ENCODE measurements at regions not wholly inside any gene's neighbourhood (a gene's known extent, or its start where the extent isn't known, plus 50 kb on each side); places are given as distances from the start of the nearest gene placed in this dataset.

GRCh38 chr6:69623357-69623756, 173.5 kb downstream of the LMBRD1 start:
- intact Hi-C loops (cut with DNase I; ENCODE audit: low total_unique reads) = no loop called here
- Histone ChIP-seq H3K27me3 (no peaks in the 10 kb centered on the region), H3K9me3 (no peaks in the 10 kb centered on the region), H3K4me3 (no peak overlapping the region), H3K27ac (no peak overlapping the region), H3K4me1 (no peaks in the 10 kb centered on the region), H3K36me3 (no peaks in the 10 kb centered on the region)
- TF ChIP-seq POLR2A (IDR thresholded peaks at IDR 0.05) (no peak), POLR2AphosphoS5 (IDR thresholded peaks at IDR 0.05) (no peak), EP300 (IDR thresholded peaks at IDR 0.05) (no peak), CTCF (IDR thresholded peaks at IDR 0.05) (no peak)
- no peak for DNase-seq
- 19 to 53% (median 27%) methylated on average over 1 of the region's 1 CpG for WGBS, 5 donors

- H3K27ac ChIP-seq = no peak overlapping the region
- TF ChIP-seq POLR2A (IDR thresholded peaks at IDR 0.05) (no peak), EP300 (IDR thresholded peaks at IDR 0.05) (no peak), POLR2AphosphoS5 (IDR thresholded peaks at IDR 0.05) (no peak), CTCF (IDR thresholded peaks at IDR 0.05) (no peak)
Observed at GRCh38 chr6:69622924-69623323, 173.9 kb downstream of the LMBRD1 start.

GRCh38 chr6:69622230-69622629, 174.6 kb downstream of the LMBRD1 start:
- no peak for DNase-seq
- no peaks in the 10 kb centered on the region for H3K9me3 ChIP-seq
- intact Hi-C loops (cut with DNase I; ENCODE audit: low total_unique reads) = no loop called here
- 39 to 55% (median 48%) methylated on average over 3 of the region's 3 CpGs for WGBS, 5 donors
- no peaks in the 10 kb centered on the region for H3K27me3 ChIP-seq
- no peaks in the 10 kb centered on the region for H3K4me1 ChIP-seq
- no peak overlapping the region for H3K4me3 ChIP-seq
- no peak for TF ChIP-seq CTCF (IDR thresholded peaks at IDR 0.05)
- no peak for TF ChIP-seq POLR2AphosphoS5 (IDR thresholded peaks at IDR 0.05)
- no peaks in the 10 kb centered on the region for H3K36me3 ChIP-seq
- no peak overlapping the region for H3K27ac ChIP-seq

More at GRCh38 chr6:69622924-69623323, 173.9 kb downstream of the LMBRD1 start:
- Histone ChIP-seq H3K27me3 (no peaks in the 10 kb centered on the region), H3K9me3 (no peaks in the 10 kb centered on the region), H3K36me3 (no peaks in the 10 kb centered on the region), H3K4me1 (no peaks in the 10 kb centered on the region), H3K4me3 (no peak overlapping the region)
- no peak for DNase-seq
- intact Hi-C loops (cut with DNase I; ENCODE audit: low total_unique reads) = no loop called here
- WGBS, 5 donors = 37 to 71% (median 48%) methylated on average over 2 of the region's 2 CpGs

- H3K9me3 ChIP-seq = no peaks in the 10 kb centered on the region
- DNase-seq = no peak
- H3K4me1 ChIP-seq = no peaks in the 10 kb centered on the region
- intact Hi-C loops (cut with DNase I; ENCODE audit: low total_unique reads) = no loop called here
- no peak for TF ChIP-seq POLR2A (IDR thresholded peaks at IDR 0.05)
- TF ChIP-seq CTCF (IDR thresholded peaks at IDR 0.05) = no peak
- TF ChIP-seq EP300 (IDR thresholded peaks at IDR 0.05) = no peak
- no peak for TF ChIP-seq POLR2AphosphoS5 (IDR thresholded peaks at IDR 0.05)
- H3K27me3 ChIP-seq = no peaks in the 10 kb centered on the region
- no peaks in the 10 kb centered on the region for H3K36me3 ChIP-seq
- no peak overlapping the region for H3K4me3 ChIP-seq
- WGBS, 5 donors = 76 to 92% (median 87%) methylated on average over 5 to 7 of the region's 7 CpGs
- no peak overlapping the region for H3K27ac ChIP-seq
Observed at GRCh38 chr6:69617163-69617562, 179.6 kb downstream of the LMBRD1 start.
